WTC11 (cell line): ENCODE measurements at regions not wholly inside any gene's neighbourhood (a gene's known extent, or its start where the extent isn't known, plus 50 kb on each side); places are given as distances from the start of the nearest gene placed in this dataset.

Experiments used
- ATAC-seq: fragments of 200-7000 bp; cut with Tn5 transposase; 2 replicates; pipeline ENCODE4 v1.10.0; 2021; ENCODE audit warnings: mild to moderate bottlenecking, moderate library complexity
- CTCF ChIA-PET: fragments of 300-600 bp; sonication (Branson Sonifier 250); formaldehyde crosslinking; loops from one replicate; lab custom pipeline; 2021; ENCODE audit warnings: antibody characterized with exemption; lab: Charles Lee
- POLR2A ChIA-PET: fragments of 350-600 bp; sonication (Branson Sonifier 250); formaldehyde crosslinking; loops from one replicate; lab custom pipeline; 2021; ENCODE audit warnings: antibody characterized with exemption; lab: Charles Lee
- DNase-seq: peaks from one replicate; pipeline ENCODE4 v3.0.0; 2021; ENCODE audit warnings: low spot score
- H3K27ac Mint-ChIP-seq: 2 replicates; pipeline ENCODE4 v1.8.0; 2021; ENCODE audit warnings: mixed read lengths
- H3K27me3 Mint-ChIP-seq: 2 replicates; pipeline ENCODE4 v1.8.0; 2021; ENCODE audit warnings: low read depth, mild to moderate bottlenecking, moderate library complexity, mixed read lengths
- H3K36me3 Mint-ChIP-seq: 2 replicates; pipeline ENCODE4 v1.8.0; 2021; ENCODE audit warnings: mixed read lengths
- H3K4me1 Mint-ChIP-seq: 2 replicates; pipeline ENCODE4 v1.8.0; 2022; ENCODE audit warnings: mixed read lengths
- H3K4me3 Mint-ChIP-seq: 2 replicates; pipeline ENCODE4 v1.8.0; 2021; ENCODE audit warnings: mild to moderate bottlenecking, moderate library complexity, mixed read lengths
- H3K9me3 Mint-ChIP-seq: 2 replicates; pipeline ENCODE4 v1.8.0; 2021; ENCODE audit warnings: mixed read lengths
- FOXK1 ChIP-seq: sonication (generic); formaldehyde crosslinking; IDR thresholded peaks from 2 replicates; pipeline ENCODE4 v1.8.0; 2022; ENCODE audit warnings: mild to moderate bottlenecking, moderate library complexity, missing genetic modification reagents
- FOXP1 ChIP-seq: sonication (generic); formaldehyde crosslinking; IDR thresholded peaks from 2 replicates; pipeline ENCODE4 v1.8.0; 2022; ENCODE audit warnings: missing genetic modification reagents, mild to moderate bottlenecking, moderate library complexity, borderline replicate concordance
- GRHL2 ChIP-seq: fragments of 250-450 bp; sonication (Bioruptor Pico); IDR thresholded peaks from 2 replicates; pipeline ENCODE4 v1.8.0; 2022; ENCODE audit warnings: mild to moderate bottlenecking, moderate library complexity; ENCODE audit not compliant: insufficient replicate concordance, severe bottlenecking
- NFATC4 ChIP-seq: fragments of 250-450 bp; sonication (Bioruptor Pico); IDR thresholded peaks from 2 replicates; pipeline ENCODE4 v1.9.0; 2021; ENCODE audit warnings: mild to moderate bottlenecking
- NFYB ChIP-seq: sonication (generic); formaldehyde crosslinking; conservative IDR thresholded peaks from 2 replicates; pipeline ENCODE4 v1.8.0; 2022; ENCODE audit warnings: low read depth, missing genetic modification reagents
- NR2C2 ChIP-seq: sonication (generic); formaldehyde crosslinking; IDR thresholded peaks from 2 replicates; pipeline ENCODE4 v1.8.0; 2022; ENCODE audit warnings: mild to moderate bottlenecking, missing genetic modification reagents
- ZNF232 ChIP-seq: sonication (generic); formaldehyde crosslinking; IDR thresholded peaks from 2 replicates; pipeline ENCODE4 v1.8.0; 2022; ENCODE audit warnings: mild to moderate bottlenecking, missing genetic modification reagents
- TF ChIP-seq, protein P1 (sequence below): sonication (generic); formaldehyde crosslinking; IDR thresholded peaks from 2 replicates; pipeline ENCODE4 v1.8.0; 2022; ENCODE audit warnings: missing genetic modification reagents
- TF ChIP-seq, protein P2 (sequence below): fragments of 250-450 bp; sonication (Bioruptor Pico); IDR thresholded peaks from 2 replicates; pipeline ENCODE4 v2.1.2; 2022; ENCODE audit warnings: mild to moderate bottlenecking, moderate library complexity
- TF ChIP-seq, protein P3 (sequence below): sonication (generic); formaldehyde crosslinking; IDR thresholded peaks from 2 replicates; pipeline ENCODE4 v1.8.0; 2022; ENCODE audit warnings: mild to moderate bottlenecking, missing genetic modification reagents
- TF ChIP-seq, protein P4 (sequence below): sonication (generic); formaldehyde crosslinking; IDR thresholded peaks from 2 replicates; pipeline ENCODE4 v1.8.1; 2022; ENCODE audit warnings: mild to moderate bottlenecking, missing genetic modification reagents, moderate library complexity, borderline replicate concordance
- TF ChIP-seq, protein P5 (sequence below): sonication (generic); formaldehyde crosslinking; IDR thresholded peaks from 2 replicates; pipeline ENCODE4 v1.8.0; 2022; ENCODE audit warnings: mild to moderate bottlenecking, missing genetic modification reagents
- TF ChIP-seq, protein P6 (sequence below): sonication (generic); formaldehyde crosslinking; IDR thresholded peaks from 2 replicates; pipeline ENCODE4 v1.8.0; 2023; ENCODE audit warnings: missing genetic modification reagents, mild to moderate bottlenecking, borderline replicate concordance
- TF ChIP-seq, protein P7 (sequence below): sonication (generic); formaldehyde crosslinking; IDR thresholded peaks from 2 replicates; pipeline ENCODE4 v1.8.0; 2022; ENCODE audit warnings: mild to moderate bottlenecking, missing genetic modification reagents
- TF ChIP-seq, protein P8 (sequence below): fragments of 250-450 bp; sonication (Bioruptor Pico); IDR thresholded peaks from 2 replicates; pipeline ENCODE4 v1.9.0; 2021; ENCODE audit warnings: mild to moderate bottlenecking
- TF ChIP-seq, protein P9 (sequence below): fragments of 200-600 bp; IDR thresholded peaks from 2 replicates; pipeline ENCODE4 v1.8.0; 2022; ENCODE audit warnings: antibody characterized with exemption
- TF ChIP-seq, protein P10 (sequence below): fragments of 250-450 bp; sonication (Bioruptor Pico); IDR thresholded peaks from 2 replicates; pipeline ENCODE4 v1.9.0; 2021; ENCODE audit warnings: moderate library complexity, mild to moderate bottlenecking, inconsistent platforms, borderline replicate concordance

DNA sequence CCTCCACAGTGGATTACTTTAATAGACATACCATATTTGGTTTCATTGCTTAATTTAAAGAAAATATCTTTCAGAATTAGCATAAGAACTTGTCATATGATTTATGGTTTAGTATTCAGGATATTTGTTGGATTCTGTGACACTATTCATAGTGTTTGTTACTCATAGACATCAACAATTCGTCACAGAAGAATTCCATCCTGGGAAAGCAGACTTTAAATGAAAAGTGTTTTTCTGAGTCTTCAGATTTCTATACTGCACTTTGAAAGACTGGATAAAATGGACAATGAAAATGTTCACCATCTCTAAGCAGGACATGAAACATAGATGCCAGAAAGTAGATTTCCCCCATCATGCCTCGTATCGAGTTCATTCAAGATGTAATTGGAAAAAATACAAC is 435.6 kb upstream of the ONECUT1 start (continued):
- TF ChIP-seq, protein P1, sequence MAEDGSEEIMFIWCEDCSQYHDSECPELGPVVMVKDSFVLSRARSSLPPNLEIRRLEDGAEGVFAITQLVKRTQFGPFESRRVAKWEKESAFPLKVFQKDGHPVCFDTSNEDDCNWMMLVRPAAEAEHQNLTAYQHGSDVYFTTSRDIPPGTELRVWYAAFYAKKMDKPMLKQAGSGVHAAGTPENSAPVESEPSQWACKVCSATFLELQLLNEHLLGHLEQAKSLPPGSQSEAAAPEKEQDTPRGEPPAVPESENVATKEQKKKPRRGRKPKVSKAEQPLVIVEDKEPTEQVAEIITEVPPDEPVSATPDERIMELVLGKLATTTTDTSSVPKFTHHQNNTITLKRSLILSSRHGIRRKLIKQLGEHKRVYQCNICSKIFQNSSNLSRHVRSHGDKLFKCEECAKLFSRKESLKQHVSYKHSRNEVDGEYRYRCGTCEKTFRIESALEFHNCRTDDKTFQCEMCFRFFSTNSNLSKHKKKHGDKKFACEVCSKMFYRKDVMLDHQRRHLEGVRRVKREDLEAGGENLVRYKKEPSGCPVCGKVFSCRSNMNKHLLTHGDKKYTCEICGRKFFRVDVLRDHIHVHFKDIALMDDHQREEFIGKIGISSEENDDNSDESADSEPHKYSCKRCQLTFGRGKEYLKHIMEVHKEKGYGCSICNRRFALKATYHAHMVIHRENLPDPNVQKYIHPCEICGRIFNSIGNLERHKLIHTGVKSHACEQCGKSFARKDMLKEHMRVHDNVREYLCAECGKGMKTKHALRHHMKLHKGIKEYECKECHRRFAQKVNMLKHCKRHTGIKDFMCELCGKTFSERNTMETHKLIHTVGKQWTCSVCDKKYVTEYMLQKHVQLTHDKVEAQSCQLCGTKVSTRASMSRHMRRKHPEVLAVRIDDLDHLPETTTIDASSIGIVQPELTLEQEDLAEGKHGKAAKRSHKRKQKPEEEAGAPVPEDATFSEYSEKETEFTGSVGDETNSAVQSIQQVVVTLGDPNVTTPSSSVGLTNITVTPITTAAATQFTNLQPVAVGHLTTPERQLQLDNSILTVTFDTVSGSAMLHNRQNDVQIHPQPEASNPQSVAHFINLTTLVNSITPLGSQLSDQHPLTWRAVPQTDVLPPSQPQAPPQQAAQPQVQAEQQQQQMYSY (CRISPR knock-in tag): no peak
- no peak for TF ChIP-seq GRHL2 (CRISPR knock-in tag)
- no peak for TF ChIP-seq NR2C2
- TF ChIP-seq, protein P2, sequence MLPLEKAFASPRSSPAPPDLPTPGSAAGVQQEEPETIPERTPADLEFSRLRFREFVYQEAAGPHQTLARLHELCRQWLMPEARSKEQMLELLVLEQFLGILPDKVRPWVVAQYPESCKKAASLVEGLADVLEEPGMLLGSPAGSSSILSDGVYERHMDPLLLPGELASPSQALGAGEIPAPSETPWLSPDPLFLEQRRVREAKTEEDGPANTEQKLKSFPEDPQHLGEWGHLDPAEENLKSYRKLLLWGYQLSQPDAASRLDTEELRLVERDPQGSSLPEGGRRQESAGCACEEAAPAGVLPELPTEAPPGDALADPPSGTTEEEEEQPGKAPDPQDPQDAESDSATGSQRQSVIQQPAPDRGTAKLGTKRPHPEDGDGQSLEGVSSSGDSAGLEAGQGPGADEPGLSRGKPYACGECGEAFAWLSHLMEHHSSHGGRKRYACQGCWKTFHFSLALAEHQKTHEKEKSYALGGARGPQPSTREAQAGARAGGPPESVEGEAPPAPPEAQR (CRISPR knock-in tag): no peak

DNA sequence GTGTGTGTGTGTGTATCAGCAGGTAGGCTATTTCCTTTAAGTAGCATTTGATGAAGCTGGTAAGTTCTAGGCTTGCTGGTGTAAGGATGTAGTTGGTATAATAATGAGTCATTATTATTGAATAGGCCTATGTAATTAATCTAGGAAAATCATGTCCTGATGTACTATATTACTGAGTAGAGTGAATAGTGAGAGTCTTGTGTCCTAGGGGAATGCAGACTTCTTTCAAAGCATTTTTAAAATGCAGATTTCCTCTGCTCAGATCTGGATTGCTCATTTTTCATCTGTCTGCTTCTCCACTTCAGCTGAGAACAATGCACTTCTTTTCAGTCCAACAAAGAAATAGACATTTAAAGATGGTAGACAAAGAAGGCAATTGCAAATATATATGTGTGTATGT is 434.2 kb upstream of the ONECUT1 start:
- H3K27ac Mint-ChIP-seq: no peak overlapping the region
- ATAC-seq (no peak), DNase-seq (no peak)
- ChIA-PET POLR2A (no interaction called here), CTCF (no interaction called here)
- H3K27me3 Mint-ChIP-seq: no peaks in the 10 kb centered on the region
- H3K4me1 Mint-ChIP-seq: 0 out of 2 replicates have a peak, but pooled peaks cover 3% of the 10 kb centered on the region
- H3K9me3 Mint-ChIP-seq: peaks cover 7% of the 10 kb centered on the region; the same call in 1 of the 2 replicates
- no peak overlapping the region for H3K4me3 Mint-ChIP-seq
- no peaks in the 10 kb centered on the region for H3K36me3 Mint-ChIP-seq
- TF ChIP-seq, protein P3, sequence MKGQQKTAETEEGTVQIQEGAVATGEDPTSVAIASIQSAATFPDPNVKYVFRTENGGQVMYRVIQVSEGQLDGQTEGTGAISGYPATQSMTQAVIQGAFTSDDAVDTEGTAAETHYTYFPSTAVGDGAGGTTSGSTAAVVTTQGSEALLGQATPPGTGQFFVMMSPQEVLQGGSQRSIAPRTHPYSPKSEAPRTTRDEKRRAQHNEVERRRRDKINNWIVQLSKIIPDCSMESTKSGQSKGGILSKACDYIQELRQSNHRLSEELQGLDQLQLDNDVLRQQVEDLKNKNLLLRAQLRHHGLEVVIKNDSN (CRISPR knock-in tag): no peak
- TF ChIP-seq FOXK1 (CRISPR knock-in tag) (no peak), NFYB (CRISPR knock-in tag) (no peak), GRHL2 (CRISPR knock-in tag) (no peak), ZNF232 (CRISPR knock-in tag) (no peak), FOXP1 (CRISPR knock-in tag) (no peak), NFATC4 (CRISPR knock-in tag) (no peak)
- TF ChIP-seq, protein P4, sequence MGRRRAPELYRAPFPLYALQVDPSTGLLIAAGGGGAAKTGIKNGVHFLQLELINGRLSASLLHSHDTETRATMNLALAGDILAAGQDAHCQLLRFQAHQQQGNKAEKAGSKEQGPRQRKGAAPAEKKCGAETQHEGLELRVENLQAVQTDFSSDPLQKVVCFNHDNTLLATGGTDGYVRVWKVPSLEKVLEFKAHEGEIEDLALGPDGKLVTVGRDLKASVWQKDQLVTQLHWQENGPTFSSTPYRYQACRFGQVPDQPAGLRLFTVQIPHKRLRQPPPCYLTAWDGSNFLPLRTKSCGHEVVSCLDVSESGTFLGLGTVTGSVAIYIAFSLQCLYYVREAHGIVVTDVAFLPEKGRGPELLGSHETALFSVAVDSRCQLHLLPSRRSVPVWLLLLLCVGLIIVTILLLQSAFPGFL: no peak
- TF ChIP-seq, protein P5, sequence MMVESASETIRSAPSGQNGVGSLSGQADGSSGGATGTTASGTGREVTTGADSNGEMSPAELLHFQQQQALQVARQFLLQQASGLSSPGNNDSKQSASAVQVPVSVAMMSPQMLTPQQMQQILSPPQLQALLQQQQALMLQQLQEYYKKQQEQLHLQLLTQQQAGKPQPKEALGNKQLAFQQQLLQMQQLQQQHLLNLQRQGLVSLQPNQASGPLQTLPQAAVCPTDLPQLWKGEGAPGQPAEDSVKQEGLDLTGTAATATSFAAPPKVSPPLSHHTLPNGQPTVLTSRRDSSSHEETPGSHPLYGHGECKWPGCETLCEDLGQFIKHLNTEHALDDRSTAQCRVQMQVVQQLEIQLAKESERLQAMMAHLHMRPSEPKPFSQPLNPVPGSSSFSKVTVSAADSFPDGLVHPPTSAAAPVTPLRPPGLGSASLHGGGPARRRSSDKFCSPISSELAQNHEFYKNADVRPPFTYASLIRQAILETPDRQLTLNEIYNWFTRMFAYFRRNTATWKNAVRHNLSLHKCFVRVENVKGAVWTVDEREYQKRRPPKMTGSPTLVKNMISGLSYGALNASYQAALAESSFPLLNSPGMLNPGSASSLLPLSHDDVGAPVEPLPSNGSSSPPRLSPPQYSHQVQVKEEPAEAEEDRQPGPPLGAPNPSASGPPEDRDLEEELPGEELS (CRISPR knock-in tag): no peak
- TF ChIP-seq, protein P6, sequence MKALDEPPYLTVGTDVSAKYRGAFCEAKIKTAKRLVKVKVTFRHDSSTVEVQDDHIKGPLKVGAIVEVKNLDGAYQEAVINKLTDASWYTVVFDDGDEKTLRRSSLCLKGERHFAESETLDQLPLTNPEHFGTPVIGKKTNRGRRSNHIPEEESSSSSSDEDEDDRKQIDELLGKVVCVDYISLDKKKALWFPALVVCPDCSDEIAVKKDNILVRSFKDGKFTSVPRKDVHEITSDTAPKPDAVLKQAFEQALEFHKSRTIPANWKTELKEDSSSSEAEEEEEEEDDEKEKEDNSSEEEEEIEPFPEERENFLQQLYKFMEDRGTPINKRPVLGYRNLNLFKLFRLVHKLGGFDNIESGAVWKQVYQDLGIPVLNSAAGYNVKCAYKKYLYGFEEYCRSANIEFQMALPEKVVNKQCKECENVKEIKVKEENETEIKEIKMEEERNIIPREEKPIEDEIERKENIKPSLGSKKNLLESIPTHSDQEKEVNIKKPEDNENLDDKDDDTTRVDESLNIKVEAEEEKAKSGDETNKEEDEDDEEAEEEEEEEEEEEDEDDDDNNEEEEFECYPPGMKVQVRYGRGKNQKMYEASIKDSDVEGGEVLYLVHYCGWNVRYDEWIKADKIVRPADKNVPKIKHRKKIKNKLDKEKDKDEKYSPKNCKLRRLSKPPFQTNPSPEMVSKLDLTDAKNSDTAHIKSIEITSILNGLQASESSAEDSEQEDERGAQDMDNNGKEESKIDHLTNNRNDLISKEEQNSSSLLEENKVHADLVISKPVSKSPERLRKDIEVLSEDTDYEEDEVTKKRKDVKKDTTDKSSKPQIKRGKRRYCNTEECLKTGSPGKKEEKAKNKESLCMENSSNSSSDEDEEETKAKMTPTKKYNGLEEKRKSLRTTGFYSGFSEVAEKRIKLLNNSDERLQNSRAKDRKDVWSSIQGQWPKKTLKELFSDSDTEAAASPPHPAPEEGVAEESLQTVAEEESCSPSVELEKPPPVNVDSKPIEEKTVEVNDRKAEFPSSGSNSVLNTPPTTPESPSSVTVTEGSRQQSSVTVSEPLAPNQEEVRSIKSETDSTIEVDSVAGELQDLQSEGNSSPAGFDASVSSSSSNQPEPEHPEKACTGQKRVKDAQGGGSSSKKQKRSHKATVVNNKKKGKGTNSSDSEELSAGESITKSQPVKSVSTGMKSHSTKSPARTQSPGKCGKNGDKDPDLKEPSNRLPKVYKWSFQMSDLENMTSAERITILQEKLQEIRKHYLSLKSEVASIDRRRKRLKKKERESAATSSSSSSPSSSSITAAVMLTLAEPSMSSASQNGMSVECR (CRISPR knock-in tag): no peak
- TF ChIP-seq, protein P7, sequence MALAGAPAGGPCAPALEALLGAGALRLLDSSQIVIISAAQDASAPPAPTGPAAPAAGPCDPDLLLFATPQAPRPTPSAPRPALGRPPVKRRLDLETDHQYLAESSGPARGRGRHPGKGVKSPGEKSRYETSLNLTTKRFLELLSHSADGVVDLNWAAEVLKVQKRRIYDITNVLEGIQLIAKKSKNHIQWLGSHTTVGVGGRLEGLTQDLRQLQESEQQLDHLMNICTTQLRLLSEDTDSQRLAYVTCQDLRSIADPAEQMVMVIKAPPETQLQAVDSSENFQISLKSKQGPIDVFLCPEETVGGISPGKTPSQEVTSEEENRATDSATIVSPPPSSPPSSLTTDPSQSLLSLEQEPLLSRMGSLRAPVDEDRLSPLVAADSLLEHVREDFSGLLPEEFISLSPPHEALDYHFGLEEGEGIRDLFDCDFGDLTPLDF (CRISPR knock-in tag): no peak
- TF ChIP-seq, protein P8, sequence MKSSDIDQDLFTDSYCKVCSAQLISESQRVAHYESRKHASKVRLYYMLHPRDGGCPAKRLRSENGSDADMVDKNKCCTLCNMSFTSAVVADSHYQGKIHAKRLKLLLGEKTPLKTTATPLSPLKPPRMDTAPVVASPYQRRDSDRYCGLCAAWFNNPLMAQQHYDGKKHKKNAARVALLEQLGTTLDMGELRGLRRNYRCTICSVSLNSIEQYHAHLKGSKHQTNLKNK (CRISPR knock-in tag): no peak
- TF ChIP-seq, protein P9, sequence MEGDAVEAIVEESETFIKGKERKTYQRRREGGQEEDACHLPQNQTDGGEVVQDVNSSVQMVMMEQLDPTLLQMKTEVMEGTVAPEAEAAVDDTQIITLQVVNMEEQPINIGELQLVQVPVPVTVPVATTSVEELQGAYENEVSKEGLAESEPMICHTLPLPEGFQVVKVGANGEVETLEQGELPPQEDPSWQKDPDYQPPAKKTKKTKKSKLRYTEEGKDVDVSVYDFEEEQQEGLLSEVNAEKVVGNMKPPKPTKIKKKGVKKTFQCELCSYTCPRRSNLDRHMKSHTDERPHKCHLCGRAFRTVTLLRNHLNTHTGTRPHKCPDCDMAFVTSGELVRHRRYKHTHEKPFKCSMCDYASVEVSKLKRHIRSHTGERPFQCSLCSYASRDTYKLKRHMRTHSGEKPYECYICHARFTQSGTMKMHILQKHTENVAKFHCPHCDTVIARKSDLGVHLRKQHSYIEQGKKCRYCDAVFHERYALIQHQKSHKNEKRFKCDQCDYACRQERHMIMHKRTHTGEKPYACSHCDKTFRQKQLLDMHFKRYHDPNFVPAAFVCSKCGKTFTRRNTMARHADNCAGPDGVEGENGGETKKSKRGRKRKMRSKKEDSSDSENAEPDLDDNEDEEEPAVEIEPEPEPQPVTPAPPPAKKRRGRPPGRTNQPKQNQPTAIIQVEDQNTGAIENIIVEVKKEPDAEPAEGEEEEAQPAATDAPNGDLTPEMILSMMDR: no peak
- TF ChIP-seq, protein P10, sequence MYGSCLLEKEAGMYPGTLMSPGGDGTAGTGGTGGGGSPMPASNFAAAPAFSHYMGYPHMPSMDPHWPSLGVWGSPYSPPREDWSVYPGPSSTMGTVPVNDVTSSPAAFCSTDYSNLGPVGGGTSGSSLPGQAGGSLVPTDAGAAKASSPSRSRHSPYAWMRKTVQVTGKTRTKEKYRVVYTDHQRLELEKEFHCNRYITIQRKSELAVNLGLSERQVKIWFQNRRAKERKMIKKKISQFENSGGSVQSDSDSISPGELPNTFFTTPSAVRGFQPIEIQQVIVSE (CRISPR knock-in tag): no peak
